Mesenchymal stem cell (in vitro differentiated cells and primary cell): ENCODE measurements at regions not wholly inside any gene's neighbourhood (a gene's known extent, or its start where the extent isn't known, plus 50 kb on each side); places are given as distances from the start of the nearest gene placed in this dataset.

Source experiments
- DNase-seq: peaks from one replicate; pipeline ENCODE4 v3.0.0-alpha.2; 2013
- H2AFZ ChIP-seq: one replicate; pipeline ENCODE4 v1.6.1; 2013; ENCODE audit warnings: low read depth, mild to moderate bottlenecking, control low read depth, inconsistent platforms, low read length, moderate library complexity
- H2AK5ac ChIP-seq: 2 replicates; pipeline ENCODE4 v1.6.1; 2013; ENCODE audit warnings: low read length, moderate library complexity, mild to moderate bottlenecking, inconsistent platforms; ENCODE audit not compliant: severe bottlenecking
- H2BK120ac ChIP-seq: one replicate; pipeline ENCODE4 v1.6.1; 2013; ENCODE audit warnings: low read depth, mild to moderate bottlenecking, inconsistent platforms, low read length, moderate library complexity
- H2BK12ac ChIP-seq, 2 experiments: one replicate each; pipeline ENCODE4 v1.6.1; 2013; ENCODE audit warnings: inconsistent platforms in 2 of 2, low read length in 2 of 2, mild to moderate bottlenecking in 2 of 2, moderate library complexity in 2 of 2, control low read depth in 1 of 2
- H2BK15ac ChIP-seq: one replicate; pipeline ENCODE4 v1.6.1; 2013; ENCODE audit warnings: mild to moderate bottlenecking, low read depth, inconsistent platforms; ENCODE audit not compliant: poor library complexity, severe bottlenecking
- H2BK5ac ChIP-seq: 2 replicates; pipeline ENCODE4 v1.6.1; 2013; ENCODE audit warnings: low read depth, mild to moderate bottlenecking, low read length, control low read depth, inconsistent platforms; ENCODE audit not compliant: poor library complexity, severe bottlenecking
- H3K14ac ChIP-seq, 2 experiments: one replicate each; pipeline ENCODE4 v1.6.1; 2013; ENCODE audit warnings: inconsistent platforms in 2 of 2, low read length in 2 of 2, control low read depth in 1 of 2, mild to moderate bottlenecking in 1 of 2, moderate library complexity in 1 of 2
- H3K18ac ChIP-seq, 2 experiments: one replicate each; pipeline ENCODE4 v1.6.1; 2013; ENCODE audit warnings: inconsistent platforms in 2 of 2, low read length in 2 of 2, control low read depth in 1 of 2, low read depth in 1 of 2, mild to moderate bottlenecking in 1 of 2
- H3K23ac ChIP-seq, 2 experiments: one replicate each; pipeline ENCODE4 v1.6.1; 2013; ENCODE audit warnings: inconsistent platforms in 2 of 2, low read length in 2 of 2, mild to moderate bottlenecking in 2 of 2, moderate library complexity in 2 of 2, control low read depth in 1 of 2
- H3K27ac ChIP-seq: 2 replicates; pipeline ENCODE4 v1.5.1; 2013; ENCODE audit warnings: mild to moderate bottlenecking, moderate library complexity, low read length, control low read depth, inconsistent platforms; ENCODE audit not compliant: poor library complexity, severe bottlenecking
- H3K27me3 ChIP-seq, 2 experiments: 2 replicates each; pipeline versions ENCODE4 v1.6.1 to v1.7.0; 2013; ENCODE audit warnings: low read length in 2 of 2, mild to moderate bottlenecking in 2 of 2, moderate library complexity in 2 of 2, control low read depth in 1 of 2, inconsistent platforms in 1 of 2; ENCODE audit not compliant: control insufficient read depth in 1 of 2, insufficient read depth in 1 of 2
- H3K36me3 ChIP-seq, 2 experiments: 2 replicates each; pipeline versions ENCODE4 v1.6.1 to v1.7.0; 2013; ENCODE audit warnings: low read length in 2 of 2, control low read depth in 1 of 2, inconsistent platforms in 1 of 2, low read depth in 1 of 2, mild to moderate bottlenecking in 1 of 2; ENCODE audit not compliant: insufficient read depth in 2 of 2, control insufficient read depth in 1 of 2
- H3K4ac ChIP-seq, 2 experiments: one replicate each; pipeline ENCODE4 v1.6.1; 2013; ENCODE audit warnings: inconsistent platforms in 2 of 2, low read length in 2 of 2, mild to moderate bottlenecking in 2 of 2, moderate library complexity in 2 of 2, control low read depth in 1 of 2, low read depth in 1 of 2
- H3K4me1 ChIP-seq: 2 replicates; pipeline ENCODE4 v1.6.1; 2013; ENCODE audit warnings: low read depth, low read length, control low read depth; ENCODE audit not compliant: control insufficient read depth, insufficient read depth
- H3K4me2 ChIP-seq: 2 replicates; pipeline ENCODE4 v1.6.1; 2013; ENCODE audit warnings: low read length, mild to moderate bottlenecking, inconsistent platforms; ENCODE audit not compliant: poor library complexity, severe bottlenecking
- H3K4me3 ChIP-seq, 2 experiments: 2 replicates each; pipeline versions ENCODE4 v1.5.1 to v1.7.0; 2013; ENCODE audit warnings: low read length in 2 of 2, mild to moderate bottlenecking in 2 of 2, control low read depth in 1 of 2, low read depth in 1 of 2; ENCODE audit not compliant: insufficient read depth in 1 of 2
- H3K79me1 ChIP-seq: replicated peaks from 2 replicates; pipeline ENCODE4 v1.6.1; 2013; ENCODE audit warnings: mild to moderate bottlenecking, control low read depth, low read length, inconsistent platforms; ENCODE audit not compliant: poor library complexity, severe bottlenecking
- H3K9ac ChIP-seq: 2 replicates; pipeline ENCODE4 v1.7.0; 2013; ENCODE audit warnings: mild to moderate bottlenecking, low read length, moderate library complexity
- H3K9me3 ChIP-seq: 2 replicates; pipeline ENCODE4 v1.7.0; 2013; ENCODE audit warnings: mild to moderate bottlenecking, low read length; ENCODE audit not compliant: control insufficient read depth
- H4K8ac ChIP-seq: one replicate; pipeline ENCODE4 v1.6.1; 2013; ENCODE audit warnings: inconsistent platforms, mild to moderate bottlenecking, low read length, moderate library complexity
- H4K91ac ChIP-seq: one replicate; pipeline ENCODE4 v1.6.1; 2013; ENCODE audit warnings: mild to moderate bottlenecking, low read length, inconsistent platforms
- WGBS: methylation state at CpG from one replicate; pipeline ENCODE4 v1.1.7; 2013; ENCODE audit warnings: mixed read lengths; 5-methylcytosine and 5-hydroxymethylcytosine counted together

DNA sequence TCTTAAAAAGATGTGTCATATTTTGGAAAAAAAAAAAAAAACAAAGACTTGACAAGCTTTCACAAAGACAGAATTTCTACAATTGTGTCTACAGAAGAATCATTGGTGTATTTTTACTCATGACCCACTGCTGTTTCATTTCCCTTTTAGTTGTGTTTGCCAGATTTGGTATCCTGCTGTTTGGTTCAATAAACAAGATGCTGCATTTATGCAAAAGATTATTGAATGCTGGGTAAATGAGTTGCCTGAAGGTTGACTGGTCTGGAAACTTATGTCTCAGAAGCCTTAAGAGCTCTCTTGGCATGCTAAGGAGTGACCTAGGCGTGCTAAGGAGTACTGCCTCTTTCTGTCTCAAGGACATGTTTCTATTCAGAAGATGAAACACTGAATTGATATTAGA lies 64.9 kb upstream of the NPY2R start:
- H3K9ac ChIP-seq, result no peak overlapping the region
- H3K36me3 ChIP-seq, result no peaks in the 10 kb centered on the region
- no peak overlapping the region for H3K18ac ChIP-seq
- no peak overlapping the region for H2BK15ac ChIP-seq
- no peak overlapping the region for H4K91ac ChIP-seq
- no peaks in the 10 kb centered on the region for H3K4me1 ChIP-seq
- DNase-seq, result no peak
- H3K9me3 ChIP-seq, result no peaks in the 10 kb centered on the region
- H3K4me2 ChIP-seq, result no peak overlapping the region
- no peak overlapping the region for H2BK12ac ChIP-seq
- no peak overlapping the region for H3K4ac ChIP-seq
- H2BK5ac ChIP-seq, result no peak overlapping the region
- WGBS, result 45% methylated on average over 1 of the region's 1 CpG
- H3K27me3 ChIP-seq, result no peaks in the 10 kb centered on the region
- H2AK5ac ChIP-seq, result no peak overlapping the region
- no peak overlapping the region for H3K27ac ChIP-seq
- H2AFZ ChIP-seq, result no peak overlapping the region
- no peak overlapping the region for H3K14ac ChIP-seq
- H2BK120ac ChIP-seq, result no peak overlapping the region
- H3K23ac ChIP-seq, result no peak overlapping the region
- no peaks in the 10 kb centered on the region for H3K79me1 ChIP-seq
- H4K8ac ChIP-seq, result no peak overlapping the region
- no peak overlapping the region for H3K4me3 ChIP-seq
